ENCODE measurements at regions not wholly inside any gene's neighbourhood (a gene's known extent, or its start where the extent isn't known, plus 50 kb on each side); places are given as distances from the start of the nearest gene placed in this dataset.

DNA sequence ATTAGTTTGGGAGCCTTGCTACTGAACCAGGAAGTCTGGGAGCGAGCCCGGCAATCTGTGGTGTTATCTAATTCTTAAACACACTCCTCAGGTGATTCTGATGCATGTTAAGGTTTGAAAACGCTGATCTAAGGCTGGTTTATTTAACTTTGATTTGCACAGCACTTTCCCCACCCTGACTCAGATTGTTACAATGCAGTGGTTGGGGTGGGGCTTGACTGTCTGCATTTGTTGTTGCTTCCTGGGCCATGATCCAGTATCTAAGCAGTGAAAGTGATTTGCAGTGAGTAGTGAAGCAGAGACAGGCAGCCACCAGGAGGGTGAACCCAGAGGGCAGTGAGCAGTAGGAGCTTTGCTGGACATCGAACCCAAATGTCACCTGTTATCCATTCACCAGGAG is 81.6 kb upstream of the ARGLU1 start:
- no peak overlapping the region for H3K27ac ChIP-seq
- DNase-seq (ENCODE audit: low spot score) (no peak), ATAC-seq (ENCODE audit: insufficient number of reproducible peaks, low FRiP score, low read depth) (no peak)
- no peaks in the 10 kb centered on the region for H3K36me3 ChIP-seq
- TF ChIP-seq, protein P1, sequence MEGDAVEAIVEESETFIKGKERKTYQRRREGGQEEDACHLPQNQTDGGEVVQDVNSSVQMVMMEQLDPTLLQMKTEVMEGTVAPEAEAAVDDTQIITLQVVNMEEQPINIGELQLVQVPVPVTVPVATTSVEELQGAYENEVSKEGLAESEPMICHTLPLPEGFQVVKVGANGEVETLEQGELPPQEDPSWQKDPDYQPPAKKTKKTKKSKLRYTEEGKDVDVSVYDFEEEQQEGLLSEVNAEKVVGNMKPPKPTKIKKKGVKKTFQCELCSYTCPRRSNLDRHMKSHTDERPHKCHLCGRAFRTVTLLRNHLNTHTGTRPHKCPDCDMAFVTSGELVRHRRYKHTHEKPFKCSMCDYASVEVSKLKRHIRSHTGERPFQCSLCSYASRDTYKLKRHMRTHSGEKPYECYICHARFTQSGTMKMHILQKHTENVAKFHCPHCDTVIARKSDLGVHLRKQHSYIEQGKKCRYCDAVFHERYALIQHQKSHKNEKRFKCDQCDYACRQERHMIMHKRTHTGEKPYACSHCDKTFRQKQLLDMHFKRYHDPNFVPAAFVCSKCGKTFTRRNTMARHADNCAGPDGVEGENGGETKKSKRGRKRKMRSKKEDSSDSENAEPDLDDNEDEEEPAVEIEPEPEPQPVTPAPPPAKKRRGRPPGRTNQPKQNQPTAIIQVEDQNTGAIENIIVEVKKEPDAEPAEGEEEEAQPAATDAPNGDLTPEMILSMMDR (IDR thresholded peaks at IDR 0.05), result no peak
- H3K4me3 ChIP-seq, result no peak overlapping the region
- no peaks in the 10 kb centered on the region for H3K27me3 ChIP-seq (replicated peaks; ENCODE audit: insufficient read depth)
- no peaks in the 10 kb centered on the region for H3K9me3 ChIP-seq
- no peaks in the 10 kb centered on the region for H3K4me1 ChIP-seq (ENCODE audit: control insufficient read depth in 1 of 2, low read depth in 2 of 2)

DNA sequence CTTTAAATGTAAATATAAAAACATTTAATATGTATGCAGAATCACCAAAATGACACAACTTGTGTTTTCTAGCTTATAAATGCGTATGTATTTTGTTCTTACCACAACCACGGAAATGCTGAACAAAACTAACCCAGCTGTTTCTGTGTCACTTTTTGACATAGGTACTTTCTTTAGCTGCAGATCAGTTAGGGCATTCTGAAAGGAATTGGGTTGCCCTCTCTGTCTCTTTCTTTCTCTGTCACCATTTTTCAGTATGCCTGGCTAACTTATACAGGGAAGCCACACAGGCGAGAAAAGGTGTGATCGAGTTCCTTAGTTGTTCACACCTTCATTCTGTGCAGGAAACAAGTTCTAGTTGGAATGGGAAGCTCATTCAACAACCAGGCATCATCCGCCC is 72.6 kb upstream of the ARGLU1 start:
- ATAC-seq (ENCODE audit: insufficient number of reproducible peaks, low FRiP score, low read depth) (no peak), DNase-seq (ENCODE audit: low spot score) (no peak)
- TF ChIP-seq, protein P1 (IDR thresholded peaks at IDR 0.05), result no peak
- H3K4me1 ChIP-seq (ENCODE audit: control insufficient read depth in 1 of 2, low read depth in 2 of 2), result no peaks in the 10 kb centered on the region
- H3K27me3 ChIP-seq (replicated peaks; ENCODE audit: insufficient read depth), result no peaks in the 10 kb centered on the region
- no peaks in the 10 kb centered on the region for H3K9me3 ChIP-seq
- no peaks in the 10 kb centered on the region for H3K36me3 ChIP-seq
- no peak overlapping the region for H3K4me3 ChIP-seq
- no peak overlapping the region for H3K27ac ChIP-seq

DNA sequence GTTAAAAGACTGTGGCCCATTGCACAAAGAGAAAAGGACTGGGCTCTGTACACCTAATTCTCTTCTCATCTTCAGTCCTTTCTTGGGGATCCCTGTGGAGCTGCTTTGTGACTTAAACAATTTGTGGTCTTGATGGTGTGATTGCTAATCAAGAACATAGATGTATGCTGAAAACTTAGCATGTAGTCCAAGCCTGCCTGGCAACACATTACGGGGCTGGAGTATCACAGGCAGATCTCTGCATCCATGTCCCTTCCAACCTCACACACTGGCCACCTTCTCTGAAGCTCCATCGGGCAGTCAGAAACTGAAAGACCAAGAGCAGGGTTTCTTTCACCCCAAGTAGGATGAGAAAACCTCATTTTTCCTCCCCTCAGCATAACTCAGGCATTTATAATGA is 69.6 kb upstream of the ARGLU1 start:
- TF ChIP-seq, protein P1 (IDR thresholded peaks at IDR 0.05), result no peak
- no peak overlapping the region for H3K27ac ChIP-seq
- no peak for ATAC-seq (ENCODE audit: insufficient number of reproducible peaks, low FRiP score, low read depth)
- H3K4me3 ChIP-seq, result no peak overlapping the region
- no peaks in the 10 kb centered on the region for H3K36me3 ChIP-seq
- no peaks in the 10 kb centered on the region for H3K27me3 ChIP-seq (replicated peaks; ENCODE audit: insufficient read depth)
- no peak for DNase-seq (ENCODE audit: low spot score)
- no peaks in the 10 kb centered on the region for H3K9me3 ChIP-seq
- no peaks in the 10 kb centered on the region for H3K4me1 ChIP-seq (ENCODE audit: control insufficient read depth in 1 of 2, low read depth in 2 of 2)

DNA sequence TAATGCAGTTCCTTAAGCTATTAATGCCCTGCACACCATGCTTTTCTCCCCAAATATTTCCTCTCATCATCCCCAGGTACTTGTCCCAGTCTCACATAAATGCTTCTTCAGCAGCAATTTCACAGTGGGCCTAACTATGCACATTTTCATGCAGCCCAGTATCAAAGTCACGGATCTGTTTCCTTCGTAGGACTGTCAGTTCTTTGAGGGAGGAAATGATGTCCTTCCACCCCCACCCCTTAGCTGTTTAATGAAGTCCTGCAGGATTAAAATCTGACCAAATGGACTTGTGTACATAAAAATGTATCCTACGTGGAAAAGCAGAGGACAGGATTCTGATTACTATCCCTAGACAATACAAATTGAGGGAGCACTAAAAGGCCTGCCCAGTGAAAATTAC is 68.6 kb upstream of the ARGLU1 start:
- Histone ChIP-seq H3K4me1 (ENCODE audit: control insufficient read depth in 1 of 2, low read depth in 2 of 2) (no peaks in the 10 kb centered on the region), H3K27me3 (replicated peaks; ENCODE audit: insufficient read depth) (no peaks in the 10 kb centered on the region), H3K4me3 (no peak overlapping the region), H3K9me3 (no peaks in the 10 kb centered on the region), H3K36me3 (no peaks in the 10 kb centered on the region), H3K27ac (no peak overlapping the region)
- TF ChIP-seq, protein P1 (IDR thresholded peaks at IDR 0.05), result no peak
- ATAC-seq (ENCODE audit: insufficient number of reproducible peaks, low FRiP score, low read depth) (no peak), DNase-seq (ENCODE audit: low spot score) (no peak)

DNA sequence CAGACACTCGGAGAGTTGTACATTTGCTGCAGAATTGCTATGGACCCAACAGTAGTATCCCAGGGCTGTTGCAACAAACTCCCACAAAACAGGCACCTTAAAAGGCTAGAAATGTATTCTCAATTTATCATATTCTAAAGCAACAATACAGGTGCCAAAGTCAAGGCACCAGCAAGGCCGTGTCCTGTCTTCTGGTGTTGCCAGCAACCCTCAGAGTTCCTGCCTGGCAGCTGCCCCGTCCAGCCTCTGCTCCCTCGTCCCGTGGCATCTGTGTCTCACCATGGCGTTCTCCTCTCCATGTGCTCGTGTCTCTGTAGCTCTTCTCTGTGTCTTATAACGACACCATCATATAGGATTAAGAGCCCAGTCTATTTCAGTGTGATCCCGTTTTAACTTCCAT is 67.7 kb upstream of the ARGLU1 start:
- H3K27me3 ChIP-seq (replicated peaks; ENCODE audit: insufficient read depth), result no peaks in the 10 kb centered on the region
- DNase-seq (ENCODE audit: low spot score) (no peak), ATAC-seq (ENCODE audit: insufficient number of reproducible peaks, low FRiP score, low read depth) (no peak)
- no peak overlapping the region for H3K4me3 ChIP-seq
- TF ChIP-seq, protein P1 (IDR thresholded peaks at IDR 0.05), result no peak
- no peaks in the 10 kb centered on the region for H3K4me1 ChIP-seq (ENCODE audit: control insufficient read depth in 1 of 2, low read depth in 2 of 2)
- H3K9me3 ChIP-seq, result no peaks in the 10 kb centered on the region
- no peak overlapping the region for H3K27ac ChIP-seq
- H3K36me3 ChIP-seq, result no peaks in the 10 kb centered on the region
